IMR-90 (cell line): ENCODE measurements at regions not wholly inside any gene's neighbourhood (a gene's known extent, or its start where the extent isn't known, plus 50 kb on each side); places are given as distances from the start of the nearest gene placed in this dataset.

Experiments used
- ATAC-seq: fragments of 200-7000 bp; cut with Tn5 transposase; 2 replicates; pipeline ENCODE4 v1.9.1; 2020; ENCODE audit warnings: low read depth, mild to moderate bottlenecking, moderate library complexity
- BruUV-seq: library from RNA; stranded (reverse); fragments of 400-500 nt; replicated peaks from 2 replicates; lab custom pipeline; 2021; lab: Mats Ljungman, UMichigan
- CTCF ChIA-PET: fragments of 300-600 bp; formaldehyde crosslinking; extraction: SDS; loops from one replicate; lab custom pipeline; 2021; ENCODE audit warnings: antibody characterized with exemption; lab: Yijun Ruan, JAX
- POLR2A ChIA-PET: fragments of 300-600 bp; sonication (Branson Sonifier 250); formaldehyde crosslinking; loops from one replicate; lab custom pipeline; 2022; ENCODE audit warnings: antibody characterized with exemption; ENCODE audit not compliant: unreplicated experiment; lab: Charles Lee
- DNase-seq: peaks from one replicate; pipeline ENCODE4 v3.0.0; 2013
- H2AFZ ChIP-seq: replicated peaks from 2 replicates; pipeline ENCODE3; 2013; ENCODE audit warnings: low read length, mild to moderate bottlenecking; ENCODE audit not compliant: poor library complexity
- H2AK5ac ChIP-seq: 2 replicates; pipeline ENCODE4 v1.6.1; 2013; ENCODE audit warnings: low read depth, low read length, inconsistent platforms
- H2AK9ac ChIP-seq: replicated peaks from 2 replicates; pipeline ENCODE3; 2013; ENCODE audit warnings: mild to moderate bottlenecking, low read depth, low read length, moderate library complexity; ENCODE audit not compliant: poor library complexity
- H2BK120ac ChIP-seq: 2 replicates; pipeline ENCODE4 v1.6.1; 2013; ENCODE audit warnings: low read depth, low read length, inconsistent platforms
- H2BK15ac ChIP-seq: 3 replicates; pipeline ENCODE4 v1.6.1; 2013; ENCODE audit warnings: low read depth, low read length, inconsistent platforms
- H2BK20ac ChIP-seq: 2 replicates; pipeline ENCODE4 v1.6.1; 2013; ENCODE audit warnings: low read depth, mild to moderate bottlenecking, inconsistent platforms, low read length, moderate library complexity
- H2BK5ac ChIP-seq: 2 replicates; pipeline ENCODE4 v1.6.1; 2013; ENCODE audit warnings: mild to moderate bottlenecking, low read depth, low read length, inconsistent platforms; ENCODE audit not compliant: poor library complexity, severe bottlenecking
- H3K14ac ChIP-seq: replicated peaks from 2 replicates; pipeline ENCODE4 v1.6.1; 2013; ENCODE audit warnings: low read depth, low read length, inconsistent platforms
- H3K18ac ChIP-seq: 2 replicates; pipeline ENCODE4 v1.6.1; 2013; ENCODE audit warnings: low read depth, low read length, control low read depth
- H3K23ac ChIP-seq: 2 replicates; pipeline ENCODE4 v1.6.1; 2013; ENCODE audit warnings: low read depth, low read length, inconsistent platforms
- H3K27ac ChIP-seq: 2 replicates; pipeline ENCODE4 v1.5.1; 2013; ENCODE audit warnings: mild to moderate bottlenecking, control low read depth, low read length; ENCODE audit not compliant: insufficient read depth
- H3K27me3 ChIP-seq: 2 replicates; pipeline ENCODE4 v1.6.1; 2013; ENCODE audit warnings: low read length; ENCODE audit not compliant: control insufficient read depth, insufficient read depth
- H3K36me3 ChIP-seq: 2 replicates; pipeline ENCODE4 v1.6.1; 2013; ENCODE audit warnings: low read length, mixed read lengths; ENCODE audit not compliant: control insufficient read depth, insufficient read depth
- H3K4ac ChIP-seq: 2 replicates; pipeline ENCODE4 v1.6.1; 2013; ENCODE audit warnings: low read depth, low read length, inconsistent platforms
- H3K4me1 ChIP-seq: 2 replicates; pipeline ENCODE4 v1.6.1; 2013; ENCODE audit warnings: low read length, mixed read lengths; ENCODE audit not compliant: control insufficient read depth, insufficient read depth
- H3K4me2 ChIP-seq: 2 replicates; pipeline ENCODE4 v1.6.1; 2013; ENCODE audit warnings: low read depth, mild to moderate bottlenecking, control low read depth, low read length, moderate library complexity
- H3K4me3 ChIP-seq: 2 replicates; pipeline ENCODE4 v1.5.1; 2013; ENCODE audit warnings: low read depth, mild to moderate bottlenecking, control low read depth, low read length, moderate library complexity; ENCODE audit not compliant: insufficient read depth
- H3K56ac ChIP-seq: 2 replicates; pipeline ENCODE4 v1.6.1; 2013; ENCODE audit warnings: low read length, inconsistent platforms; ENCODE audit not compliant: insufficient read depth; ENCODE audit errors: extremely low read depth
- H3K79me1 ChIP-seq, 2 experiments: 2 replicates each; pipeline ENCODE4 v1.6.1; 2013; ENCODE audit warnings: low read length in 2 of 2, inconsistent platforms in 1 of 2, low read depth in 1 of 2
- H3K9ac ChIP-seq: 2 replicates; pipeline ENCODE4 v1.6.1; 2013; ENCODE audit warnings: low read depth, low read length, control low read depth
- H3K9me1 ChIP-seq: 2 replicates; pipeline ENCODE4 v1.6.1; 2013; ENCODE audit warnings: low read length, inconsistent platforms; ENCODE audit not compliant: insufficient read depth
- H3K9me3 ChIP-seq: 2 replicates; pipeline ENCODE4 v1.6.1; 2013; ENCODE audit warnings: low read length; ENCODE audit not compliant: control insufficient read depth, insufficient read depth
- H4K20me1 ChIP-seq: 2 replicates; pipeline ENCODE4 v1.6.1; 2013; ENCODE audit warnings: low read length, inconsistent platforms; ENCODE audit not compliant: insufficient read depth
- H4K5ac ChIP-seq: 2 replicates; pipeline ENCODE4 v1.6.1; 2013; ENCODE audit warnings: mild to moderate bottlenecking, low read depth, low read length, control low read depth
- H4K8ac ChIP-seq, 2 experiments: 2 replicates each; pipeline ENCODE4 v1.6.1; 2013; ENCODE audit warnings: low read depth in 2 of 2, low read length in 2 of 2, control low read depth in 1 of 2, inconsistent platforms in 1 of 2
- H4K91ac ChIP-seq: 2 replicates; pipeline ENCODE4 v1.6.1; 2013; ENCODE audit warnings: low read depth, low read length, inconsistent platforms; ENCODE audit not compliant: insufficient read depth
- BHLHE40 ChIP-seq: fragments of 150-350 bp; IDR thresholded peaks from 2 replicates; pipeline ENCODE4 v1.6.1; 2016; ENCODE audit warnings: mild to moderate bottlenecking, low read depth, low read length
- CEBPB ChIP-seq: IDR thresholded peaks from 2 replicates; pipeline ENCODE4 v1.6.1; 2012; ENCODE audit warnings: low read depth, low read length, improper control_type of control experiment
- CHD1 ChIP-seq: IDR thresholded peaks from 2 replicates; pipeline ENCODE4 v1.6.1; 2012; ENCODE audit warnings: low read depth, low read length, improper control_type of control experiment
- CTCF ChIP-seq: conservative IDR thresholded peaks from 2 replicates; pipeline ENCODE4 v1.5.1; 2012; ENCODE audit warnings: mild to moderate bottlenecking, low read depth, low read length, improper control_type of control experiment
- ELK1 ChIP-seq: fragments of 150-350 bp; IDR thresholded peaks from 2 replicates; pipeline ENCODE4 v1.6.1; 2016; ENCODE audit warnings: low read depth, mild to moderate bottlenecking, low read length, moderate library complexity, borderline replicate concordance
- FOS ChIP-seq: fragments of 150-350 bp; IDR thresholded peaks from 2 replicates; pipeline ENCODE4 v1.6.1; 2016; ENCODE audit warnings: low read depth, low read length
- MAFK ChIP-seq: IDR thresholded peaks from 2 replicates; pipeline ENCODE4 v1.6.1; 2012; ENCODE audit warnings: low read depth, low read length, improper control_type of control experiment
- MAZ ChIP-seq: IDR thresholded peaks from 2 replicates; pipeline ENCODE4 v1.6.1; 2012; ENCODE audit warnings: low read depth, mild to moderate bottlenecking, low read length, improper control_type of control experiment, moderate library complexity, borderline replicate concordance
- MXI1 ChIP-seq: IDR thresholded peaks from 2 replicates; pipeline ENCODE4 v1.6.1; 2012; ENCODE audit warnings: low read depth, mild to moderate bottlenecking, low read length, moderate library complexity, borderline replicate concordance
- NFE2L2 ChIP-seq: fragments of 150-350 bp; IDR thresholded peaks from 2 replicates; pipeline ENCODE4 v1.6.1; 2016; ENCODE audit warnings: low read depth, mild to moderate bottlenecking, low read length
- POLR2A ChIP-seq: IDR thresholded peaks from 2 replicates; pipeline ENCODE4 v1.6.1; 2012; ENCODE audit warnings: mild to moderate bottlenecking, low read depth, low read length
- RAD21 ChIP-seq: IDR thresholded peaks from 2 replicates; pipeline ENCODE4 v1.6.1; 2012; ENCODE audit warnings: low read length, improper control_type of control experiment
- RCOR1 ChIP-seq: IDR thresholded peaks from 2 replicates; pipeline ENCODE4 v1.6.1; 2012; ENCODE audit warnings: mild to moderate bottlenecking, low read length, improper control_type of control experiment; ENCODE audit not compliant: insufficient replicate concordance
- RFX5 ChIP-seq: IDR thresholded peaks from 2 replicates; pipeline ENCODE4 v1.8.0; 2012; ENCODE audit warnings: low read depth, mild to moderate bottlenecking, low read length, moderate library complexity
- SMC3 ChIP-seq: fragments of 150-350 bp; IDR thresholded peaks from 2 replicates; pipeline ENCODE4 v1.6.1; 2016; ENCODE audit warnings: low read depth, mild to moderate bottlenecking, antibody characterized with exemption, low read length, moderate library complexity
- USF2 ChIP-seq: fragments of 150-350 bp; IDR thresholded peaks from 2 replicates; pipeline ENCODE4 v1.6.1; 2017; ENCODE audit warnings: mild to moderate bottlenecking, antibody characterized with exemption, low read length, low read depth
- dilution Hi-C: fragments of 300-500 bp; cut with HindIII; formaldehyde crosslinking; loops from one replicate; pipeline ENCODE4 v1.14.3; 2018; ENCODE audit warnings: low sequenced_read_pairs; ENCODE audit not compliant: unreplicated experiment
- in situ Hi-C: fragments of 300-500 bp; cut with MboI; formaldehyde crosslinking; loops from 3 replicates; pipeline ENCODE4 v1.14.3; 2019; ENCODE audit warnings: low sequenced_read_pairs, inconsistent platforms, mixed read lengths
- intact Hi-C: fragments of 100-400 bp; cut with micrococcal nuclease; formaldehyde crosslinking; loops from 2 replicates; pipeline ENCODE4 v1.10.0; 2022

- Histone ChIP-seq H3K18ac (no peak overlapping the region), H3K36me3 (no peaks in the 10 kb centered on the region), H2BK120ac (no peak overlapping the region), H4K5ac (no peak overlapping the region), H4K20me1 (no peaks in the 10 kb centered on the region), H3K4me1 (no peaks in the 10 kb centered on the region), H3K56ac (no peak overlapping the region), H3K4me2 (no peak overlapping the region), H3K4me3 (no peak overlapping the region), H2BK20ac (no peak overlapping the region), H2BK5ac (no peak overlapping the region), H3K9me1 (no peaks in the 10 kb centered on the region), H4K91ac (no peak overlapping the region), H3K9ac (no peak overlapping the region), H3K23ac (no peak overlapping the region), H3K79me1 (no peaks in the 10 kb centered on the region), H2AFZ (no peak overlapping the region), H2BK15ac (no peak overlapping the region), H3K9me3 (peaks cover 6% of the 10 kb centered on the region; the same call in 1 of the 2 replicates), H2AK5ac (no peak overlapping the region), H2AK9ac (no peak overlapping the region), H3K27ac (no peak overlapping the region), H3K27me3 (no peaks in the 10 kb centered on the region), H3K4ac (no peak overlapping the region), H4K8ac (no peak overlapping the region), H3K14ac (no peak overlapping the region)
- no TSS peak for BruUV-seq
- dilution Hi-C loops = no loop called here
- no peak for TF ChIP-seq RCOR1
- no peak for TF ChIP-seq SMC3
- TF ChIP-seq BHLHE40 = no peak
- no peak for TF ChIP-seq RAD21
- no peak for TF ChIP-seq POLR2A
- no peak for TF ChIP-seq MAFK
- no peak for TF ChIP-seq ELK1
- TF ChIP-seq MAZ = no peak
- no peak for TF ChIP-seq MXI1
- TF ChIP-seq FOS = no peak
- TF ChIP-seq CHD1 = no peak
- TF ChIP-seq RFX5 = no peak
- TF ChIP-seq USF2 = no peak
- no peak for TF ChIP-seq CEBPB
- TF ChIP-seq CTCF = no peak
- no peak for TF ChIP-seq NFE2L2
- ChIA-PET POLR2A (interaction anchor here (0.5 kb wide), 1 partner anchor 206 kb away, joined by 5 read pairs; no protein-coding TSS in a partner anchor), CTCF (no interaction called here)
- ATAC-seq = no peak
- intact Hi-C loops = no loop called here
- in situ Hi-C loops = no loop called here
- peak; percentile 27 for DNase-seq
Measured at GRCh38 chr12:60035835-60036234, 440.0 kb downstream of the SLC16A7 start.
